CD4-positive, alpha-beta T cell (primary cell): ENCODE measurements at regions not wholly inside any gene's neighbourhood (a gene's known extent, or its start where the extent isn't known, plus 50 kb on each side); places are given as distances from the start of the nearest gene placed in this dataset.

Experiments
- ATAC-seq: fragments of 200-7000 bp; cut with Tn5 transposase; one replicate; pipeline ENCODE4 v1.10.0; 2022; ENCODE audit warnings: mild to moderate bottlenecking; ENCODE audit not compliant: poor library complexity
- CTCF ChIA-PET: fragments of 350-600 bp; sonication (Branson Sonifier 250); formaldehyde crosslinking; loops from one replicate; lab custom pipeline; 2021; ENCODE audit warnings: antibody characterized with exemption, inconsistent platforms; lab: Charles Lee
- POLR2A ChIA-PET: fragments of 350-600 bp; sonication (Branson Sonifier 250); formaldehyde crosslinking; loops from one replicate; lab custom pipeline; 2021; ENCODE audit warnings: antibody characterized with exemption, inconsistent platforms; lab: Charles Lee
- DNase-seq, 14 experiments: peaks; one replicate each; pipeline ENCODE4 v3.0.0-alpha.2; 2013 to 2020; ENCODE audit warnings: mixed read lengths in 2 of 14
- H3K27ac ChIP-seq, 2 donors: one replicate each; pipeline versions ENCODE4 v1.5.1 to v1.7.0; 2013; ENCODE audit warnings: low read length in 2 of 2, low read depth in 1 of 2, mild to moderate bottlenecking in 1 of 2
- H3K27me3 ChIP-seq, 2 experiments: 1 replicate in 1 of 2; 2 replicates in 1 of 2; pipeline versions ENCODE4 v1.6.1 to v1.7.0; 2013; ENCODE audit warnings: low read length in 2 of 2, control low read depth in 1 of 2, mild to moderate bottlenecking in 1 of 2, moderate library complexity in 1 of 2; ENCODE audit not compliant: insufficient read depth in 2 of 2, control insufficient read depth in 1 of 2
- H3K36me3 ChIP-seq: one replicate; pipeline ENCODE4 v1.6.1; 2013; ENCODE audit warnings: low read length, control low read depth; ENCODE audit not compliant: insufficient read depth
- H3K4me1 ChIP-seq: one replicate; pipeline ENCODE4 v1.6.1; 2013; ENCODE audit warnings: low read length, control low read depth; ENCODE audit not compliant: insufficient read depth
- H3K4me3 ChIP-seq: one replicate; pipeline ENCODE4 v1.5.1; 2013; ENCODE audit warnings: mild to moderate bottlenecking, low read length, moderate library complexity
- H3K9me3 ChIP-seq, 2 experiments: 1 replicate in 1 of 2; 2 replicates in 1 of 2; pipeline versions ENCODE4 v1.6.1 to v1.7.0; 2013; ENCODE audit warnings: low read length in 2 of 2, mild to moderate bottlenecking in 2 of 2, control low read depth in 1 of 2, moderate library complexity in 1 of 2; ENCODE audit not compliant: control insufficient read depth in 1 of 2, insufficient read depth in 1 of 2
- H3K27ac Mint-ChIP-seq: one replicate; pipeline ENCODE4 v1.8.0; 2020; ENCODE audit warnings: mixed read lengths
- H3K27me3 Mint-ChIP-seq: one replicate; pipeline ENCODE4 v1.8.0; 2021; ENCODE audit warnings: mixed read lengths
- H3K36me3 Mint-ChIP-seq: one replicate; pipeline ENCODE4 v1.8.0; 2021; ENCODE audit warnings: low read depth, mixed read lengths
- H3K4me1 Mint-ChIP-seq: one replicate; pipeline ENCODE4 v1.8.0; 2021; ENCODE audit warnings: low read depth, mixed read lengths
- H3K4me3 Mint-ChIP-seq: one replicate; pipeline ENCODE4 v1.8.0; 2020; ENCODE audit warnings: mild to moderate bottlenecking, mixed read lengths
- H3K9me3 Mint-ChIP-seq: one replicate; pipeline ENCODE4 v1.8.0; 2020; ENCODE audit warnings: mixed read lengths
- intact Hi-C, 2 experiments: fragments of 100-400 bp; cut with DNase I in 1 of 2; cut with micrococcal nuclease in 1 of 2; formaldehyde crosslinking; loops; one replicate each; pipeline versions ENCODE4 v1.15.1 to v1.9.0; 2023 to 2025; cut with DNase I, micrococcal nuclease
- TF ChIP-seq, protein P1 (sequence below): fragments of 200-600 bp; IDR thresholded peaks from one replicate; pipeline ENCODE4 v1.8.0; 2022; ENCODE audit warnings: antibody characterized with exemption, mild to moderate bottlenecking

DNA sequence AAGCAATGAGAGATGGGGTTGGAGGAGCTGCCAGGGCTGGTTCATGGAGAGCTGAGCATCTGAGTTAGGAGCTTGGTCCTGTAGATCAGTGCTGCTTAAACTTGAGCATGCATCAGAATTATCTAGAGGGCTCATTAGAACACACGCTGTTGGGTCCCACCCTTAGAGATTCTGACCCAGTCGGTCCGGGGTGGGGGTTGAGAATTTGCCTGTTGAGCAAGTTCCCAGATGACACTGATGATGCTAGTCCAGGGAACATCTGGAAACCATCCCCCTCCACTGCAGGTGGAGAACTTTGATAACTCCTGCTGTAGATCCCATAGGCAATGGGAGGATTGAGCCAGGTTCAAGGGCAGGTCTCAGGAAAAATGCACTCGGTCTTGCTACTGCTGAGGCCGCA lies 158.0 kb upstream of the KLF4 start:
- intact Hi-C loops: no loop called here
- Mint-ChIP-seq H3K27me3 (peaks cover 11% of the 10 kb centered on the region), H3K27ac (no peak overlapping the region), H3K9me3 (peaks cover 5% of the 10 kb centered on the region), H3K4me3 (no peak overlapping the region), H3K36me3 (no peaks in the 10 kb centered on the region), H3K4me1 (no peaks in the 10 kb centered on the region)
- POLR2A ChIA-PET: no interaction called here
- Histone ChIP-seq H3K4me3 (no peak overlapping the region), H3K9me3 (no peaks in the 10 kb centered on the region), H3K4me1 (no peaks in the 10 kb centered on the region), H3K27me3 (no peaks in the 10 kb centered on the region), H3K36me3 (no peaks in the 10 kb centered on the region), H3K27ac (no peak overlapping the region)
- TF ChIP-seq, protein P1, sequence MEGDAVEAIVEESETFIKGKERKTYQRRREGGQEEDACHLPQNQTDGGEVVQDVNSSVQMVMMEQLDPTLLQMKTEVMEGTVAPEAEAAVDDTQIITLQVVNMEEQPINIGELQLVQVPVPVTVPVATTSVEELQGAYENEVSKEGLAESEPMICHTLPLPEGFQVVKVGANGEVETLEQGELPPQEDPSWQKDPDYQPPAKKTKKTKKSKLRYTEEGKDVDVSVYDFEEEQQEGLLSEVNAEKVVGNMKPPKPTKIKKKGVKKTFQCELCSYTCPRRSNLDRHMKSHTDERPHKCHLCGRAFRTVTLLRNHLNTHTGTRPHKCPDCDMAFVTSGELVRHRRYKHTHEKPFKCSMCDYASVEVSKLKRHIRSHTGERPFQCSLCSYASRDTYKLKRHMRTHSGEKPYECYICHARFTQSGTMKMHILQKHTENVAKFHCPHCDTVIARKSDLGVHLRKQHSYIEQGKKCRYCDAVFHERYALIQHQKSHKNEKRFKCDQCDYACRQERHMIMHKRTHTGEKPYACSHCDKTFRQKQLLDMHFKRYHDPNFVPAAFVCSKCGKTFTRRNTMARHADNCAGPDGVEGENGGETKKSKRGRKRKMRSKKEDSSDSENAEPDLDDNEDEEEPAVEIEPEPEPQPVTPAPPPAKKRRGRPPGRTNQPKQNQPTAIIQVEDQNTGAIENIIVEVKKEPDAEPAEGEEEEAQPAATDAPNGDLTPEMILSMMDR: no peak
- CTCF ChIA-PET: no interaction called here
- DNase-seq (no peak), ATAC-seq (no peak)

DNA sequence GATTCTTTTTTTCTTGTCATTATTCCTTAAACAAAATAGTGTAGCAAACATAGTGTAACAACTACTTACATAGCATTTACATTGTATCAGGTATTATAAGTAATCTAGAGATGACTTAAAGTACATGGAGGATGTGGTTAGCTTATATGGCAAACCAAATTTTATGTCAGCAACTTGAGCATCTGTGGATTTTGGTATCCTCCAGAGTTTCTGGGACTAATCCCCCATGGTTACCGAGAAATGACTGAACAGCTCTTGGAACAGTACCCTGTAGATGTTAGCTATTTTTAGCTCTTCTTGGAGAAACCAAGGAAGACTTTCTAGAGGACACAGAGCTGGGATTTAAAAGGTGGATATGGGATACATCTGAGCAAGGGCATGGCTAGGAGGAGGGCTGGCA lies 157.6 kb upstream of the KLF4 start:
- ChIA-PET CTCF (no interaction called here), POLR2A (no interaction called here)
- H3K4me3 ChIP-seq: no peak overlapping the region
- H3K4me3 Mint-ChIP-seq: no peak overlapping the region
- intact Hi-C loops: no loop called here
- H3K27ac ChIP-seq: no peak overlapping the region
- H3K36me3 ChIP-seq: no peaks in the 10 kb centered on the region
- H3K36me3 Mint-ChIP-seq: no peaks in the 10 kb centered on the region
- no peaks in the 10 kb centered on the region for H3K4me1 Mint-ChIP-seq
- no peaks in the 10 kb centered on the region for H3K4me1 ChIP-seq
- peaks cover 7% of the 10 kb centered on the region for H3K9me3 Mint-ChIP-seq
- peaks cover 0 to under 1% of the 10 kb centered on the region in 2 experiments for H3K9me3 ChIP-seq
- ATAC-seq (no peak), DNase-seq (no peak)
- peaks cover 14% of the 10 kb centered on the region for H3K27me3 Mint-ChIP-seq
- TF ChIP-seq, protein P1: no peak
- H3K27ac Mint-ChIP-seq: no peak overlapping the region
- no peaks in the 10 kb centered on the region for H3K27me3 ChIP-seq

DNA sequence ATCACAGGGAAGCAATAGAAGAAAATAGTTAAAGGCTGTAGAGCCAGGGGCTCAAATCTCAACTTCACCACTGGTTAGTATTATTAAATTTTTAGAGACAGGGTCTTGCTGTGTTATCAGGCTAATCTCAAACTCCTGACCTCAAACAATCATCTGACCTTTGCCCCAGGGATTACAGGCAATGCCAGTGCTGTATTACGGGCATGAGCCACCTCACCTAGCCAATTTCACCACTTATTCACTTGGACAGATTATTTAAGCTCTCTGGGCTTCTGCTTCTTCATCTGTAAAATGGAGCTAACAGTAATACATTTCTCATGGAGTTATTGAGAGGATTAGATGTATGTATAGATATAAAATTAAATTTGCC lies 155.9 kb upstream of the KLF4 start:
- TF ChIP-seq, protein P1: no peak
- no peaks in the 10 kb centered on the region for H3K4me1 ChIP-seq
- DNase-seq (no peak), ATAC-seq (no peak)
- H3K27ac ChIP-seq: no peak overlapping the region
- H3K4me3 ChIP-seq: no peak overlapping the region
- H3K9me3 Mint-ChIP-seq: peaks cover 7% of the 10 kb centered on the region
- no peak overlapping the region for H3K4me3 Mint-ChIP-seq
- no peaks in the 10 kb centered on the region for H3K36me3 Mint-ChIP-seq
- POLR2A ChIA-PET: no interaction called here
- H3K9me3 ChIP-seq: peaks cover 0 to 5% of the 10 kb centered on the region in 2 experiments
- H3K27me3 Mint-ChIP-seq: peaks cover 22% of the 10 kb centered on the region
- peaks cover 0 to under 1% of the 10 kb centered on the region in 2 experiments for H3K27me3 ChIP-seq
- H3K4me1 Mint-ChIP-seq: no peaks in the 10 kb centered on the region
- CTCF ChIA-PET: no interaction called here
- intact Hi-C loops: no loop called here
- no peaks in the 10 kb centered on the region for H3K36me3 ChIP-seq
- no peak overlapping the region for H3K27ac Mint-ChIP-seq
